Activated naive CD8-positive, alpha-beta T cell treated with anti-CD3 and anti-CD28 coated beads, Interleukin-2, amount 50 U/mL, for 24 hours (primary cell): ENCODE measurements at regions not wholly inside any gene's neighbourhood (a gene's known extent, or its start where the extent isn't known, plus 50 kb on each side); places are given as distances from the start of the nearest gene placed in this dataset.
"Not testable (repeated sequence)": the region's sequence is repeated elsewhere in the genome, so short reads cannot be mapped to it uniquely, and the experiment has no call there.

Experiments used
- ATAC-seq: fragments of 150-1000 bp; cut with Tn5 transposase; one replicate; pipeline ENCODE4 v1.10.0; 2021
- DNase-seq: peaks from one replicate; pipeline ENCODE4 v3.0.0; 2021
- H3K27ac Mint-ChIP-seq: one replicate; pipeline ENCODE4 v1.8.0; 2021; ENCODE audit warnings: mild to moderate bottlenecking, mixed read lengths
- H3K27me3 Mint-ChIP-seq: one replicate; pipeline ENCODE4 v1.8.0; 2021; ENCODE audit warnings: mixed read lengths
- H3K36me3 Mint-ChIP-seq: one replicate; pipeline ENCODE4 v1.8.0; 2021; ENCODE audit warnings: low read depth, mixed read lengths
- H3K4me1 Mint-ChIP-seq: one replicate; pipeline ENCODE4 v1.8.0; 2021; ENCODE audit warnings: mixed read lengths
- H3K4me3 Mint-ChIP-seq: one replicate; pipeline ENCODE4 v1.8.0; 2021; ENCODE audit warnings: mild to moderate bottlenecking, moderate library complexity, mixed read lengths
- H3K9me3 Mint-ChIP-seq: one replicate; pipeline ENCODE4 v1.8.0; 2021; ENCODE audit warnings: mixed read lengths

- no peak for ATAC-seq
- H3K4me3 Mint-ChIP-seq, result no peak overlapping the region
- no peak for DNase-seq
- H3K36me3 Mint-ChIP-seq, result no peaks in the 10 kb centered on the region
- H3K9me3 Mint-ChIP-seq, result peaks cover 26% of the 10 kb centered on the region
- H3K4me1 Mint-ChIP-seq, result no peaks in the 10 kb centered on the region
- no peak overlapping the region for H3K27ac Mint-ChIP-seq
- no peaks in the 10 kb centered on the region for H3K27me3 Mint-ChIP-seq
Observed at GRCh38 chr16:63462316-63462715, 1426.1 kb upstream of the CDH8 start.

GRCh38 chr16:63461248-63461841 lies 1425.1 kb upstream of the CDH8 start:
- no peaks in the 10 kb centered on the region for H3K4me1 Mint-ChIP-seq
- ATAC-seq (no peak), DNase-seq (no peak)
- H3K4me3 Mint-ChIP-seq, result no peak overlapping the region
- H3K27ac Mint-ChIP-seq, result no peak overlapping the region
- H3K27me3 Mint-ChIP-seq, result no peaks in the 10 kb centered on the region
- H3K9me3 Mint-ChIP-seq, result peaks cover 23% of the 10 kb centered on the region
- H3K36me3 Mint-ChIP-seq, result no peaks in the 10 kb centered on the region

- ATAC-seq (no peak), DNase-seq (no peak)
- H3K27me3 Mint-ChIP-seq, result no peaks in the 10 kb centered on the region
- H3K4me1 Mint-ChIP-seq, result no peaks in the 10 kb centered on the region
- no peak overlapping the region for H3K4me3 Mint-ChIP-seq
- no peak overlapping the region for H3K27ac Mint-ChIP-seq
- H3K9me3 Mint-ChIP-seq, result peaks cover 16% of the 10 kb centered on the region
- no peaks in the 10 kb centered on the region for H3K36me3 Mint-ChIP-seq
Observed at GRCh38 chr16:63458846-63459245, 1422.6 kb upstream of the CDH8 start.

GRCh38 chr16:63457869-63458268 lies 1421.6 kb upstream of the CDH8 start:
- H3K36me3 Mint-ChIP-seq, result no peaks in the 10 kb centered on the region
- H3K27me3 Mint-ChIP-seq, result no peaks in the 10 kb centered on the region
- ATAC-seq (no peak), DNase-seq (no peak)
- H3K9me3 Mint-ChIP-seq, result peaks cover 16% of the 10 kb centered on the region
- no peak overlapping the region for H3K27ac Mint-ChIP-seq
- H3K4me1 Mint-ChIP-seq, result no peaks in the 10 kb centered on the region
- no peak overlapping the region for H3K4me3 Mint-ChIP-seq

GRCh38 chr16:63453261-63453660 lies 1417.0 kb upstream of the CDH8 start:
- Mint-ChIP-seq H3K9me3 (peaks cover 7% of the 10 kb centered on the region), H3K27me3 (no peaks in the 10 kb centered on the region)

GRCh38 chr16:63447121-63447520 lies 1410.9 kb upstream of the CDH8 start:
- Mint-ChIP-seq H3K36me3 (no peaks in the 10 kb centered on the region), H3K4me1 (no peaks in the 10 kb centered on the region), H3K4me3 (no peak overlapping the region), H3K27me3 (no peaks in the 10 kb centered on the region), H3K27ac (no peak overlapping the region), H3K9me3 (peaks cover 14% of the 10 kb centered on the region)
- DNase-seq, result no peak
- no peak for ATAC-seq

More at GRCh38 chr16:63453261-63453660, 1417.0 kb upstream of the CDH8 start:
- DNase-seq (no peak), ATAC-seq (no peak)
- no peak overlapping the region for H3K4me3 Mint-ChIP-seq
- H3K4me1 Mint-ChIP-seq, result no peaks in the 10 kb centered on the region
- H3K27ac Mint-ChIP-seq, result no peak overlapping the region
- no peaks in the 10 kb centered on the region for H3K36me3 Mint-ChIP-seq

GRCh38 chr16:63442246-63442645 lies 1406.0 kb upstream of the CDH8 start:
- no peak for ATAC-seq
- no peak overlapping the region for H3K4me3 Mint-ChIP-seq
- no peaks in the 10 kb centered on the region for H3K4me1 Mint-ChIP-seq
- no peak for DNase-seq
- no peaks in the 10 kb centered on the region for H3K27me3 Mint-ChIP-seq
- no peak overlapping the region for H3K27ac Mint-ChIP-seq
- no peaks in the 10 kb centered on the region for H3K36me3 Mint-ChIP-seq
- H3K9me3 Mint-ChIP-seq, result peaks cover 17% of the 10 kb centered on the region

GRCh38 chr16:63426275-63426870 lies 1390.1 kb upstream of the CDH8 start:
- Mint-ChIP-seq H3K27me3 (no peaks in the 10 kb centered on the region), H3K4me3 (no peak overlapping the region), H3K27ac (no peak overlapping the region), H3K9me3 (peaks cover 23% of the 10 kb centered on the region), H3K36me3 (no peaks in the 10 kb centered on the region), H3K4me1 (no peaks in the 10 kb centered on the region)
- ATAC-seq, result no peak
- DNase-seq, result no peak

GRCh38 chr16:63422715-63423114 lies 1386.5 kb upstream of the CDH8 start:
- Mint-ChIP-seq H3K27me3 (no peaks in the 10 kb centered on the region), H3K4me1 (no peaks in the 10 kb centered on the region), H3K27ac (no peak overlapping the region), H3K36me3 (no peaks in the 10 kb centered on the region), H3K9me3 (peaks cover 11% of the 10 kb centered on the region), H3K4me3 (no peak overlapping the region)
- no peak for DNase-seq
- ATAC-seq, result no peak

- Mint-ChIP-seq H3K4me3 (no peak overlapping the region), H3K27me3 (no peaks in the 10 kb centered on the region), H3K4me1 (no peaks in the 10 kb centered on the region), H3K9me3 (peaks cover 4% of the 10 kb centered on the region), H3K36me3 (no peaks in the 10 kb centered on the region), H3K27ac (no peak overlapping the region)
- DNase-seq (no peak), ATAC-seq (no peak)
Observed at GRCh38 chr16:63416712-63417111, 1380.5 kb upstream of the CDH8 start.

- H3K27me3 Mint-ChIP-seq, result no peaks in the 10 kb centered on the region
- ATAC-seq (no peak), DNase-seq (no peak)
- H3K27ac Mint-ChIP-seq, result no peak overlapping the region
- no peaks in the 10 kb centered on the region for H3K4me1 Mint-ChIP-seq
- peaks cover 4% of the 10 kb centered on the region for H3K9me3 Mint-ChIP-seq
- no peaks in the 10 kb centered on the region for H3K36me3 Mint-ChIP-seq
- H3K4me3 Mint-ChIP-seq, result no peak overlapping the region
Observed at GRCh38 chr16:63415014-63415413, 1378.8 kb upstream of the CDH8 start.

GRCh38 chr16:63410594-63410993 lies 1374.4 kb upstream of the CDH8 start:
- no peak overlapping the region for H3K27ac Mint-ChIP-seq
- DNase-seq (no peak), ATAC-seq (no peak)
- peaks cover 12% of the 10 kb centered on the region for H3K9me3 Mint-ChIP-seq
- no peak overlapping the region for H3K4me3 Mint-ChIP-seq
- H3K4me1 Mint-ChIP-seq, result no peaks in the 10 kb centered on the region
- H3K36me3 Mint-ChIP-seq, result no peaks in the 10 kb centered on the region
- H3K27me3 Mint-ChIP-seq, result no peaks in the 10 kb centered on the region

GRCh38 chr16:63403792-63404191 lies 1367.6 kb upstream of the CDH8 start:
- Mint-ChIP-seq H3K4me1 (no peaks in the 10 kb centered on the region), H3K4me3 (no peak overlapping the region), H3K27ac (no peak overlapping the region), H3K27me3 (no peaks in the 10 kb centered on the region), H3K36me3 (no peaks in the 10 kb centered on the region), H3K9me3 (peaks cover 22% of the 10 kb centered on the region)
- no peak for DNase-seq
- no peak for ATAC-seq

- H3K36me3 Mint-ChIP-seq, DNase-seq, H3K4me1 Mint-ChIP-seq, H3K4me3 Mint-ChIP-seq, H3K9me3 Mint-ChIP-seq, H3K27me3 Mint-ChIP-seq, ATAC-seq, H3K27ac Mint-ChIP-seq: not testable (repeated sequence)
Observed at GRCh38 chr16:63388277-63388676, 1352.0 kb upstream of the CDH8 start.

GRCh38 chr16:63385714-63386432 lies 1349.6 kb upstream of the CDH8 start:
- Mint-ChIP-seq H3K27me3 (no peaks in the 10 kb centered on the region), H3K4me1 (no peaks in the 10 kb centered on the region), H3K36me3 (no peaks in the 10 kb centered on the region), H3K4me3 (no peak overlapping the region), H3K9me3 (peaks cover 3% of the 10 kb centered on the region), H3K27ac (no peak overlapping the region)
- no peak for ATAC-seq
- DNase-seq, result no peak
